Activated naive CD4-positive, alpha-beta T cell treated with anti-CD3 and anti-CD28 coated beads, Interleukin-2, amount 50 U/mL, for 24 hours (primary cell): ENCODE measurements at regions not wholly inside any gene's neighbourhood (a gene's known extent, or its start where the extent isn't known, plus 50 kb on each side); places are given as distances from the start of the nearest gene placed in this dataset.
"Not testable (repeated sequence)": the region's sequence is repeated elsewhere in the genome, so short reads cannot be mapped to it uniquely, and the experiment has no call there.

ENCODE experiments used
- H3K27ac Mint-ChIP-seq: one replicate; pipeline ENCODE4 v1.8.0; 2021; ENCODE audit warnings: mild to moderate bottlenecking, mixed read lengths
- H3K27me3 Mint-ChIP-seq: one replicate; pipeline ENCODE4 v1.8.0; 2021; ENCODE audit warnings: mixed read lengths
- H3K36me3 Mint-ChIP-seq: one replicate; pipeline ENCODE4 v1.8.0; 2021; ENCODE audit warnings: mixed read lengths
- H3K4me1 Mint-ChIP-seq: one replicate; pipeline ENCODE4 v1.8.0; 2021; ENCODE audit warnings: mixed read lengths
- H3K4me3 Mint-ChIP-seq: one replicate; pipeline ENCODE4 v1.8.0; 2021; ENCODE audit warnings: mild to moderate bottlenecking, mixed read lengths
- H3K9me3 Mint-ChIP-seq: one replicate; pipeline ENCODE4 v1.8.0; 2021; ENCODE audit warnings: mixed read lengths

DNA sequence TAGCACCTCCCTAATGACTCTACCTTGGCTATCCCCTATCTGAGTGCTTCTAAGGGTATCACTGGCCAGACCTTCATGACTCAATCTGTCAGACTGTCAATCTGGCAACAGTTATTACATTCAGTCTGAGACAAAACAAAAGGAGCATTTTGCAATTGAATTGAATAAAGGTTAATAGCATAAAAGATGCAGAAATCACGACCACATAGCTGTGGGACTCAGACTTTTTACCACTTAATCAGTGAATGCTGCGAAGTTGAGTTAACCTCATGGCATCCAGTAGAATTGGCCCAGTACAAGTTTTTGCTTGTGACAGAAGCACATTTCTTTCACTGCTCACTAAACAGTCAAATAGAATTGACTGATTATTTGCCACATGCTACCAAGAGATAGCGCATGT is 480.7 kb upstream of the DPPA4 start:
- H3K4me3 Mint-ChIP-seq = no peak overlapping the region
- H3K9me3 Mint-ChIP-seq = no peaks in the 10 kb centered on the region
- no peak overlapping the region for H3K27ac Mint-ChIP-seq
- H3K36me3 Mint-ChIP-seq = peaks cover 3% of the 10 kb centered on the region
- no peaks in the 10 kb centered on the region for H3K4me1 Mint-ChIP-seq
- no peaks in the 10 kb centered on the region for H3K27me3 Mint-ChIP-seq

DNA sequence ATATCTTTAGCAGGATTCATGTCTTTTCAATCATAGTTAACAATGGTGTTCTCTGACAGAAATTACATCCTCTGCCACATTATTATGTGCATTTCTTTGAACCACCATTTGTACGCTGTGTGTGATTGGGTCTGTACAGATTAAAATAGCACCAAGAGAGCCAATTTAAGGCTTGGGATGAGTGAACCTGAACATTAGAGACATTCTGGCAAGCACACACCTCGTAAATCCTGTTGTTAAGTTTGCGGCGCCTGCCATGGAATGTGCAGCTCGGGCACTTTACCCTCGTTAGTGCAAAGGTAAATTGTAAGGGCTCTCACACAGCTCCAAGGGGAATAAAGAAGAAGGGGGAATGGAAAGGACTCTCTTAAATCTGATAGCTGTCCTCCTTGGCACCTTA is 482.4 kb upstream of the DPPA4 start:
- Mint-ChIP-seq H3K27ac (no peak overlapping the region), H3K9me3 (no peaks in the 10 kb centered on the region), H3K4me3 (no peak overlapping the region), H3K4me1 (no peaks in the 10 kb centered on the region), H3K36me3 (no peaks in the 10 kb centered on the region), H3K27me3 (no peaks in the 10 kb centered on the region)

- H3K27ac Mint-ChIP-seq = no peak overlapping the region
- no peaks in the 10 kb centered on the region for H3K36me3 Mint-ChIP-seq
- no peaks in the 10 kb centered on the region for H3K4me1 Mint-ChIP-seq
- H3K9me3 Mint-ChIP-seq = no peaks in the 10 kb centered on the region
- no peak overlapping the region for H3K4me3 Mint-ChIP-seq
- H3K27me3 Mint-ChIP-seq = no peaks in the 10 kb centered on the region
These were observed 488.8 kb upstream of the DPPA4 start for GRCh38 chr3:109825971-109826810.

DNA sequence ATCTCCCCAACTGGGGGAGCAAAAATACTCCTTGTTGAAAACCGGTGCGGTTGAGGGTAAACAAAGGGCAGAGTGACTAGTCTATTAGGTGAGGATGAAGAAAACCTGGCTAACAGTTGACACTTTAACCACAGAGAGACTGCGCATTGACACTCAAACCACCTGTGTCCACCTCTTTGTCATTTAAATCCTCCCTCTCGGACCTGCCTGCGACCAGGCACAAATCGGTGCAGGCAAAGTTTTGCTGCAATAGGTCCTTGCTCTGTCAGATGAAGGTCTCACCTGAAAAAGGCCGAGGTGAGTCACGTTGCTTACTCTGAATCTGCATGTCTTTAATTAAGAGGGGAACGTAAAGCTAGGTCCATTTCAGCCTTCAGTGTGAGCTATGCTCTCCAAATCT is 494.1 kb upstream of the DPPA4 start:
- Mint-ChIP-seq H3K27me3 (no peaks in the 10 kb centered on the region), H3K4me3 (no peak overlapping the region), H3K36me3 (no peaks in the 10 kb centered on the region), H3K27ac (no peak overlapping the region), H3K9me3 (no peaks in the 10 kb centered on the region), H3K4me1 (no peaks in the 10 kb centered on the region)

DNA sequence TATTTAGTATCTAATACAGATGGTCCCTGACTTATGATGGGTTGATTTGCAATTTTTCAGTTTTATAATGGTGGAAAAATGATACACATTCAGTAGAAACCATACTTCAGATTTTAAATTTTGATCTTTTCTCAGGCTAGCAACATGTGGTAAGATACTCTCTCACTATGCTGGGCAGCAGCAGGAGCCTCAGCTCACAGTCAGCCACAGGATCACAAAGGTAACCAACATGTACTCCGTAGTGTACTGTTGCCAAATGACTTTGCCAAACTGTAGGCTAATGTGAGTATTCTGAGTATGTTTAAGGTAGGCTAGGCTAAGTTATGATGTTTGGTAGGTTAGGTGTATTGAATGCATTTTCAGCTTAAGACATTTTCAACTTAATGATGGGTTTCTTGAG is 498.6 kb upstream of the DPPA4 start:
- Mint-ChIP-seq H3K4me3 (no peak overlapping the region), H3K27ac (no peak overlapping the region), H3K36me3 (peaks cover 1% of the 10 kb centered on the region), H3K27me3 (no peaks in the 10 kb centered on the region), H3K9me3 (no peaks in the 10 kb centered on the region), H3K4me1 (no peaks in the 10 kb centered on the region)

DNA sequence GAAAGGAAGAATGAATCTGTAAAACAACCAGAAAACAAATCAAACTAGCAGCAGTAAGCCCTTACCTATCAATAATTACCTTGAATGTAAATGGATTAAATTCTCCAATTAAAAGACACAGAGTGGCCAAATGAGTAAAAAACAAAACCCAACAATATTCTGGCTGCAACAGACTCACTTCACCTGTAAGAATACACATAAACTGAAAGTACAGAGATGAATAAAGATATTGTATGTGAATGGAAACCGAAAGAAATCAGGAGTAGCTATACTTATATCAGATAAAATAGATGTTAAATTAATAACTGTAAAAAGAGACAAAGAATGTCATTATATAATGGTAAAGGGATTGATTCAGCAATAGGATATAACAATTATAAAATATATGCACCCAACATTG is 514.5 kb upstream of the DPPA4 start:
- H3K4me1 Mint-ChIP-seq = peaks cover 13% of the 10 kb centered on the region
- no peak overlapping the region for H3K4me3 Mint-ChIP-seq
- no peak overlapping the region for H3K27ac Mint-ChIP-seq
- H3K9me3 Mint-ChIP-seq = peaks cover 33% of the 10 kb centered on the region
- no peaks in the 10 kb centered on the region for H3K27me3 Mint-ChIP-seq
- peaks cover 19% of the 10 kb centered on the region for H3K36me3 Mint-ChIP-seq

DNA sequence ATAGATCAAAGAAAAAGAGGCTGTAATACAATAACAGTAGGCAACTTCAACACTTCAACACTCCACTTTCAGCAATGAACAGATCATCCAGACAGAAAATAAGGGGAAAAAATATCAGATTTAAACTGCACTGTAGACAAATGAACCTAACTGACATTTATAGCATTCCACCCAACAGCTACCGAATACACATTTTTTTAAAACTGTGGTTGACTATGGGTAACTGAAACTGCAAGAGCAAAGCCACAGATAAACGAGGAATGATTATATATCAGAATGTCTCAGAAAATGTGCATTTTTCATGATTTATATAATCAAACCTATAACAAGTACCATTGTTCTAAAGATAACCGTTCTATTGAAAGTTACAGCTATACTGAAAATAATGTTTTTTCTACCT is 514.9 kb upstream of the DPPA4 start:
- H3K4me1 Mint-ChIP-seq = peaks cover 13% of the 10 kb centered on the region

DNA sequence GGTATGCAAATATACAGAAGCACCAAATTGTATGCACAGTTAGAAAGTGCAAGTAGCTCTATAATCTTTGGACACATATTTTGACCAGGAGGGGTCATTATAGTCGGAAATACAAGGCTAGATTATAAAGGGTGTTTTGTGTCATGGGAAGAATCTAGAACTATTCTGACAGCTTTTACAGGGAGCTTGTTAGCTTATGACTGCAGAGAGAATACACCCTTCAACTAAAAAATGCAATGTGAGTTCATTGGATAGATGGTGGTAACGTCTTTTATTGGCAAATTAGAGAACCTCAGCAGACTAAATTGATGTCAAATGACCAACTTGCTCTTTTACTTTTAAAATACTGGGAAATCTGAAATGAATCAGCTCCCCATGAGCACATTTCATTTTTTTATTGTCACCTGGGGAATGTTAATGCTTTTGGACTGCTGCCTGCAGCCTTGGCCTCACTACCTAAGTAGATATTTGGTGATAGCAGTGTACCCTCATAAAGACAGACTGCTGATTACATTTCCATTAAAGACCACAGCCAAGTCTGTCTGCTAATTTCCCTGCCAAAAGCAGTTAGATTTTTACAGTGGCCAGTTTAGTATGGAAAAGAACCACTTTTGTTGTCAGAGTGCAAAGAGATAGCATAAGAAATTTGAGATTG is 515.9 kb upstream of the DPPA4 start:
- Mint-ChIP-seq H3K27ac (no peak overlapping the region), H3K4me3 (no peak overlapping the region), H3K9me3 (peaks cover 23% of the 10 kb centered on the region), H3K27me3 (no peaks in the 10 kb centered on the region), H3K36me3 (peaks cover 14% of the 10 kb centered on the region), H3K4me1 (peaks cover 13% of the 10 kb centered on the region)

More for the DNA sequence above, 514.9 kb upstream of the DPPA4 start:
- Mint-ChIP-seq H3K27me3 (no peaks in the 10 kb centered on the region), H3K27ac (no peak overlapping the region), H3K9me3 (peaks cover 33% of the 10 kb centered on the region), H3K36me3 (peaks cover 19% of the 10 kb centered on the region), H3K4me3 (peak overlapping the region; percentile 31)

- Mint-ChIP-seq H3K27ac (no peak overlapping the region), H3K36me3 (peaks cover 3% of the 10 kb centered on the region), H3K9me3 (no peaks in the 10 kb centered on the region), H3K4me1 (no peaks in the 10 kb centered on the region), H3K27me3 (no peaks in the 10 kb centered on the region), H3K4me3 (no peak overlapping the region)
These were observed 526.4 kb upstream of the DPPA4 start for GRCh38 chr3:109863701-109864100.

- peaks cover 2% of the 10 kb centered on the region for H3K36me3 Mint-ChIP-seq
- no peaks in the 10 kb centered on the region for H3K27me3 Mint-ChIP-seq
- H3K4me1 Mint-ChIP-seq = no peaks in the 10 kb centered on the region
- no peak overlapping the region for H3K27ac Mint-ChIP-seq
- H3K4me3 Mint-ChIP-seq = no peak overlapping the region
- H3K9me3 Mint-ChIP-seq = no peaks in the 10 kb centered on the region
These were observed 527.1 kb upstream of the DPPA4 start for GRCh38 chr3:109864452-109864851.

DNA sequence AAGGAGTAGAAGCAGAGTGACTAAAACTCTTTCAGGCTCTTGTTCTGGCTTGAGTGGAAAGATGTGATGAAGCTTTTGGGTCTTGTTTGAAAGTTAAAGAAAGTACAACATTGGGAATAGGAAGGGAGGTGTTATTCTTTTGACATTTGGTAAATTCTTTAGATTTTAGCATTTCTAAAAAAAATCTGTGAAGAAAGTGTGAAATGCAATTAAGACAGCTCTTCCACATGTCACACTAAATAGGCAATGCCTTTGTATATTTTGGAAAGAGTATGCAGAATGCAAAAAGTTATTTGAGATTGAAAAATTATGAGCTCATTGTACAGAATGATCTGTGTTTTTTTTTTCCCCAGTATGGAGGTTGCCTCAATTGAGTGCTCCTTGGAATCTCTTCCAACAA is 532.2 kb upstream of the DPPA4 start:
- no peaks in the 10 kb centered on the region for H3K9me3 Mint-ChIP-seq
- H3K27ac Mint-ChIP-seq = no peak overlapping the region
- no peaks in the 10 kb centered on the region for H3K4me1 Mint-ChIP-seq
- no peaks in the 10 kb centered on the region for H3K27me3 Mint-ChIP-seq
- H3K4me3 Mint-ChIP-seq = no peak overlapping the region
- no peaks in the 10 kb centered on the region for H3K36me3 Mint-ChIP-seq

DNA sequence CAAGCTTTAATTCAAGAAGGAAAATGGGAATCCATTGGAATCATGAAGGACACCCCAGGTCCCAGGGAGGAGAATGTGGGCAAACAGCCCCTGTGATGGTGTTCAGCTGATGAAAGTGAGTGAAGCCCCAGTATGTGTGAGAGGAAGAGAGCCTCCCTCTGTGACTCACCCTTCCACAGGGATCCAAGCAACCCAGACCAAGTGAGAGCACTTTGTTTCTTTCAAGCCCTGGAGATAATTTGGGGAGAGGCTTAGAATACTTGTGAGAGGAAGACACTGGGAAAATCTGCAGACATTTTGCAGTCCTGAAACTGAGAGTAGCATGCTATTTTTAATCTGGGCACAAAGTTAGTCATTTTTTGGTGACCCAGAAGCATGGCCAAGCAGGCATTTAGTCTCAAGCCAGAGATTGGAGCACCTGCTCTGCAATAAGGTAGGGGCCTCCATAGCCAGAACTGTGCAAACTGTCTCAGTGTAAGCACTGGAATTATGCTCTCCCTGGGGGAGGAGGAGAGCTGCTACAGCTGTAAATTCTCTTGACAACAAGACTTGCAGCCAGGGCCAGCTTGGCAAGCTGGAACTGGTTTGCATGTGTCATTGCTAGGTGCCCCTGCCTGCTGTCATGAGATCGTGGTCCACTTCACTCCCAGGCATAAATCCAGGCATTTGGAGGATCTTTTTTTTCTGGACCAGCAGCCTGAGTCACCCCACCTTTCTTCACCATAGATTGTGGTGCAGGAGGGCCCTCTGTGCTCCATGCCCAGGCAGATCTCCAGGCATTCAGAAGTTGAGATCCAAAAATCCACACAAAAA is 537.8 kb upstream of the DPPA4 start:
- H3K27me3 Mint-ChIP-seq = no peaks in the 10 kb centered on the region
- no peak overlapping the region for H3K4me3 Mint-ChIP-seq
- no peak overlapping the region for H3K27ac Mint-ChIP-seq
- H3K36me3 Mint-ChIP-seq = peaks cover 1% of the 10 kb centered on the region
- H3K9me3 Mint-ChIP-seq = no peaks in the 10 kb centered on the region
- no peaks in the 10 kb centered on the region for H3K4me1 Mint-ChIP-seq

DNA sequence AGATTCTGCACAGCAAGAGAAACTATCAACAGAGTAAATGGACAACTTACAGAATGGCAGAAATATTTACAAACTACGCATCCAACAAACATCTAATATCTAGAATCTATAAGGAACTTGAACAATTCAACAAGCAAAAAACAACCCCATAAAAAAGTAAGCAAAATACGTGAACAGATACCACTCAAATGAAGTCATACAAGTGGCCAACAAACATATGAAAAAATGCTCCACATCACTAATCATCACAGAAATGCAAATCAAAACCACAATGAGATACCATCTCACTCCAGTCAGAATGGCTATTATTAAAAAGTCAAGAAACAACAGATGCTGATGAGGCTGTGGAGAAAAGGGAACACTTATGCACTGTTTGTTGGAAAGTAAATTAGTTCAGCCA is 540.3 kb upstream of the DPPA4 start:
- not testable (repeated sequence) for H3K9me3 Mint-ChIP-seq, H3K4me1 Mint-ChIP-seq, H3K27ac Mint-ChIP-seq, H3K4me3 Mint-ChIP-seq, H3K27me3 Mint-ChIP-seq, H3K36me3 Mint-ChIP-seq

GRCh38 chr3:109882144-109882543 is 544.8 kb upstream of the DPPA4 start:
- H3K36me3 Mint-ChIP-seq = peaks cover 7% of the 10 kb centered on the region
- peaks cover 8% of the 10 kb centered on the region for H3K4me1 Mint-ChIP-seq
- no peak overlapping the region for H3K4me3 Mint-ChIP-seq
- H3K9me3 Mint-ChIP-seq = no peaks in the 10 kb centered on the region
- no peak overlapping the region for H3K27ac Mint-ChIP-seq
- H3K27me3 Mint-ChIP-seq = no peaks in the 10 kb centered on the region

DNA sequence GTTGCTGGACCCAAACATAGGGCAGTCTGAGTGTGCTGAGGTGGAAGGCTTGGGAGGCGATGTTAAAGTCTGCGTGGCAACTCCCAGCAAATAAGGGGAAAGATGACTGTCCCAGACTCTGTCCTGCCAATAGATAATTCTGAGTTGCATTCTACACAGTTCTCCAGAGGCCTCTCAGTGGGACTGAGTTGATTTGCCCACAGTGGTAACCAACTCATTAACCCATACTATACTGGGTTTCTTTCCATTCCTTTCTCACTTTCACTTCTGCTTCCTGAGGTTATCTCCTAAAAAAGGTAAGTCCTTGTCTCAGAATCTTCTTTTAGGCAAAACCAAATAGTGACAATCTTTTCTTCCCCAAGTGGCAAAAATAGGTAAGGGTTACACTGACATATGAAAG is 549.9 kb upstream of the DPPA4 start:
- no peak overlapping the region for H3K4me3 Mint-ChIP-seq
- peaks cover 5% of the 10 kb centered on the region for H3K9me3 Mint-ChIP-seq
- H3K4me1 Mint-ChIP-seq = peaks cover 8% of the 10 kb centered on the region
- peaks cover 7% of the 10 kb centered on the region for H3K36me3 Mint-ChIP-seq
- H3K27ac Mint-ChIP-seq = no peak overlapping the region
- no peaks in the 10 kb centered on the region for H3K27me3 Mint-ChIP-seq

DNA sequence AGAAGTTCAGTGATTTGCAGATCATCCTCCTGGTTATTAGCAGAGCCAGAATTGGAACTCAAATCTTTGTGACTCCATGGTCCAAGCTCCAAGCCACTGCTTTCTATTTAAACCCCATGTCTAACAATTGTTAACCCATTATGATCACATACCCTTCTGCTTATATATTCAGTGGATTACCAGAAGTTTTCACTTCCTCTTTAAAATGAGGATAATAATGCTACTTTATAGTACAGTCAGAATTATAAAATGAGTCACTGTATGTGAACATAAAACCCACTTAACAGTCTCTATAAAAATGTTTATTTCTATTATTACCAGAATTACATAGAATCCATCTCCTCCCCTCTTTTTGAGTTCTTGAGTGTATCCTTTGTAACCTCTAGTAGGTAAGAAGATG is 550.7 kb upstream of the DPPA4 start:
- Mint-ChIP-seq H3K36me3 (peaks cover 2% of the 10 kb centered on the region), H3K4me1 (peaks cover 8% of the 10 kb centered on the region), H3K9me3 (peaks cover 5% of the 10 kb centered on the region), H3K4me3 (no peak overlapping the region), H3K27ac (no peak overlapping the region), H3K27me3 (no peaks in the 10 kb centered on the region)
